KMS-11 (cell line): ENCODE measurements at regions not wholly inside any gene's neighbourhood (a gene's known extent, or its start where the extent isn't known, plus 50 kb on each side); places are given as distances from the start of the nearest gene placed in this dataset.

Experiments
- H2AFZ ChIP-seq: fragments of 200-600 bp; sonication (generic); 2 replicates; pipeline ENCODE4 v1.6.1; 2016; ENCODE audit warnings: antibody characterized with exemption, mixed run types, low read depth
- H3K27ac ChIP-seq: fragments of 200-600 bp; sonication (generic); 2 replicates; pipeline ENCODE4 v1.6.1; 2016; ENCODE audit warnings: mild to moderate bottlenecking, mixed run types
- H3K27me3 ChIP-seq: fragments of 200-600 bp; sonication (generic); 2 replicates; pipeline ENCODE4 v1.6.1; 2017; ENCODE audit warnings: mild to moderate bottlenecking, low read depth, mixed run types, moderate library complexity; ENCODE audit not compliant: insufficient read depth
- H3K36me3 ChIP-seq: fragments of 200-600 bp; sonication (generic); 2 replicates; pipeline ENCODE4 v1.6.1; 2017; ENCODE audit warnings: mild to moderate bottlenecking, mixed run types; ENCODE audit not compliant: insufficient read depth
- H3K4me1 ChIP-seq: fragments of 200-600 bp; sonication (generic); 2 replicates; pipeline ENCODE4 v1.6.1; 2016; ENCODE audit warnings: mild to moderate bottlenecking, low read depth, mixed run types; ENCODE audit not compliant: poor library complexity, severe bottlenecking
- H3K4me2 ChIP-seq: fragments of 200-600 bp; sonication (generic); 2 replicates; pipeline ENCODE4 v1.7.0; 2016; ENCODE audit warnings: mild to moderate bottlenecking, mixed run types
- H3K4me3 ChIP-seq: fragments of 200-600 bp; sonication (generic); IDR thresholded peaks from 2 replicates; pipeline ENCODE4 v1.6.1; 2017; ENCODE audit warnings: low read depth, low read length, mixed read lengths; ENCODE audit not compliant: insufficient read depth
- H3K79me2 ChIP-seq: fragments of 200-600 bp; sonication (generic); 2 replicates; pipeline ENCODE4 v1.6.1; 2016; ENCODE audit warnings: low read depth, mixed run types; ENCODE audit not compliant: insufficient read depth
- H3K9ac ChIP-seq: fragments of 200-600 bp; sonication (generic); 2 replicates; pipeline ENCODE4 v1.6.1; 2016; ENCODE audit warnings: mild to moderate bottlenecking, mixed run types
- H4K20me1 ChIP-seq: fragments of 200-600 bp; sonication (generic); 2 replicates; pipeline ENCODE4 v1.6.1; 2016; ENCODE audit warnings: mild to moderate bottlenecking, mixed run types; ENCODE audit not compliant: insufficient read depth
- TF ChIP-seq, protein P1 (sequence below): fragments of 200-600 bp; sonication (generic); conservative IDR thresholded peaks from 2 replicates; pipeline ENCODE4 v1.6.1; 2017; ENCODE audit warnings: low read depth, mild to moderate bottlenecking, antibody characterized with exemption, low read length, moderate library complexity, mixed read lengths

DNA sequence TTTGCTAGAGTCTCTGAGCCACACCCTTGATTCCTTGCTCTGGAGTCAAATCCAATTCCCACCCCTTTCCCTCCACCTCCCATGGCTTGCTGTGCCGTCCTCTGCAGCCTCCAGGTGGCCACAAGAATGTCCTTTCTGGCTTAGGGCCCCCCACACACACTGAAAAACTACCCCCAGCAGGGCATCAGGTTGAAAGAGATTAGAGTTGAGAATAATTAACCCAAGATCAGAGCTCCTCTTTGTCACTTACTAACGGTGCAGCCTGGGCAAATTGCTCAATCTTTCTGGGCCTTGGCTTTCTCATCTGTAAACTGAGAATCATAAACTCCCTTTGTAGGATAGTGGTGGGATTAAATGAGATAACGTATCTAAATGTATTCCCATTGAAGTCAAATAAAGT, 78.5 kb downstream of the MRPL46 start:
- TF ChIP-seq, protein P1, sequence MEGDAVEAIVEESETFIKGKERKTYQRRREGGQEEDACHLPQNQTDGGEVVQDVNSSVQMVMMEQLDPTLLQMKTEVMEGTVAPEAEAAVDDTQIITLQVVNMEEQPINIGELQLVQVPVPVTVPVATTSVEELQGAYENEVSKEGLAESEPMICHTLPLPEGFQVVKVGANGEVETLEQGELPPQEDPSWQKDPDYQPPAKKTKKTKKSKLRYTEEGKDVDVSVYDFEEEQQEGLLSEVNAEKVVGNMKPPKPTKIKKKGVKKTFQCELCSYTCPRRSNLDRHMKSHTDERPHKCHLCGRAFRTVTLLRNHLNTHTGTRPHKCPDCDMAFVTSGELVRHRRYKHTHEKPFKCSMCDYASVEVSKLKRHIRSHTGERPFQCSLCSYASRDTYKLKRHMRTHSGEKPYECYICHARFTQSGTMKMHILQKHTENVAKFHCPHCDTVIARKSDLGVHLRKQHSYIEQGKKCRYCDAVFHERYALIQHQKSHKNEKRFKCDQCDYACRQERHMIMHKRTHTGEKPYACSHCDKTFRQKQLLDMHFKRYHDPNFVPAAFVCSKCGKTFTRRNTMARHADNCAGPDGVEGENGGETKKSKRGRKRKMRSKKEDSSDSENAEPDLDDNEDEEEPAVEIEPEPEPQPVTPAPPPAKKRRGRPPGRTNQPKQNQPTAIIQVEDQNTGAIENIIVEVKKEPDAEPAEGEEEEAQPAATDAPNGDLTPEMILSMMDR, result no peak
- Histone ChIP-seq H3K27ac (no peak overlapping the region), H3K4me1 (no peaks in the 10 kb centered on the region), H4K20me1 (no peaks in the 10 kb centered on the region), H3K79me2 (no peaks in the 10 kb centered on the region), H3K9ac (no peak overlapping the region), H3K4me2 (no peak overlapping the region), H2AFZ (no peak overlapping the region), H3K27me3 (no peaks in the 10 kb centered on the region), H3K4me3 (no peak overlapping the region), H3K36me3 (no peaks in the 10 kb centered on the region)

GRCh38 chr15:88385078-88385700, 82.0 kb downstream of the MRPL46 start:
- Histone ChIP-seq H3K27ac (no peak overlapping the region), H4K20me1 (no peaks in the 10 kb centered on the region), H3K4me1 (no peaks in the 10 kb centered on the region), H3K27me3 (no peaks in the 10 kb centered on the region), H3K9ac (no peak overlapping the region), H3K4me3 (no peak overlapping the region), H3K79me2 (no peaks in the 10 kb centered on the region), H3K36me3 (no peaks in the 10 kb centered on the region), H2AFZ (no peak overlapping the region), H3K4me2 (no peak overlapping the region)
- TF ChIP-seq, protein P1, result no peak

- Histone ChIP-seq H3K79me2 (no peaks in the 10 kb centered on the region), H3K4me3 (no peak overlapping the region), H3K36me3 (no peaks in the 10 kb centered on the region), H3K9ac (no peak overlapping the region), H3K27ac (no peak overlapping the region), H4K20me1 (no peaks in the 10 kb centered on the region), H3K4me1 (no peaks in the 10 kb centered on the region), H3K27me3 (no peaks in the 10 kb centered on the region), H2AFZ (no peak overlapping the region), H3K4me2 (no peak overlapping the region)
- TF ChIP-seq, protein P1, result no peak
Observed at GRCh38 chr15:88383354-88383753, 83.8 kb downstream of the MRPL46 start.

DNA sequence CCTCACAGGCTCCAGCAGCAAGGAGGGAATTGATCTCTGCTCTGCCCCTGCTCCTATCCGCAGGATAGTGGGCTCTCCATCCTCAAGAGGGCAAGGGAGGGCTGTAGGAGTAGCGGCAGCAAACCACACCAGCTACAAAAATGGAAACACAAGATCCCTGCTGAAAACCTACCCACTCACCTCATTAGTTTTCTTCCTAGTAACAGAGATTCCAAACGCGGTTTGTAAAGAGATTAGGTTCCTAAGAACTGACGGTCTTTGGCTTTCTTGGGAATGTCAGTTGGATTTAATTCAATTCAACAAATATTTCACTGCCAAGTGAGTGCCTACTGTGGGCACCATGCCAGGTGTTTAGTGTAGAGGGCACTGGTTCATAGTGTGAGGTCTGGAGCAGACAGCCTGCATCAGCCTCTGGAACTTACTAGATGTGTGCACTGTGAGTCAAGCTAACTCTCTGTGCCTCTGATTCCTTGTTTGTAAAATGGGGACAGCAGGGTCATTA, 84.7 kb downstream of the MRPL46 start:
- Histone ChIP-seq H4K20me1 (no peaks in the 10 kb centered on the region), H3K9ac (no peak overlapping the region), H3K27me3 (no peaks in the 10 kb centered on the region), H3K4me3 (no peak overlapping the region), H3K4me2 (no peak overlapping the region), H2AFZ (no peak overlapping the region), H3K27ac (no peak overlapping the region), H3K4me1 (no peaks in the 10 kb centered on the region), H3K79me2 (no peaks in the 10 kb centered on the region), H3K36me3 (no peaks in the 10 kb centered on the region)
- TF ChIP-seq, protein P1, result no peak
